NCI-H1694 treated with DMSO at 0.1 percent for 48 hours (cell line): ENCODE measurements at regions not wholly inside any gene's neighbourhood (a gene's known extent, or its start where the extent isn't known, plus 50 kb on each side); places are given as distances from the start of the nearest gene placed in this dataset.
"Not testable (repeated sequence)": the region's sequence is repeated elsewhere in the genome, so short reads cannot be mapped to it uniquely, and the experiment has no call there.

ENCODE experiments used
- DNase-seq: peaks from one replicate; lab custom pipeline; 2025; lab: John Stamatoyannopoulos, UW

GRCh38 chr4:81375745-81376144 lies 96.0 kb downstream of the RASGEF1B start:
- DNase-seq, result no peak

GRCh38 chr4:81369886-81370285 lies 101.8 kb downstream of the RASGEF1B start:
- DNase-seq, result no peak

GRCh38 chr4:81366779-81367178 lies 104.9 kb downstream of the RASGEF1B start:
- no peak for DNase-seq

- no peak for DNase-seq
These were observed 111.0 kb downstream of the RASGEF1B start for GRCh38 chr4:81360737-81361136.

GRCh38 chr4:81359207-81359606 lies 112.5 kb downstream of the RASGEF1B start:
- DNase-seq, result no peak

GRCh38 chr4:81358154-81358553 lies 113.6 kb downstream of the RASGEF1B start:
- no peak for DNase-seq

GRCh38 chr4:81356621-81357020 lies 115.1 kb downstream of the RASGEF1B start:
- DNase-seq, result no peak

GRCh38 chr4:81355136-81355535 lies 116.6 kb downstream of the RASGEF1B start:
- DNase-seq, result no peak

GRCh38 chr4:81353861-81354260 lies 117.8 kb downstream of the RASGEF1B start:
- DNase-seq, result no peak

- no peak for DNase-seq
These were observed 119.3 kb downstream of the RASGEF1B start for GRCh38 chr4:81352446-81352835.

GRCh38 chr4:81351654-81352445 lies 119.9 kb downstream of the RASGEF1B start:
- peak; percentile 55 for DNase-seq

GRCh38 chr4:81350040-81350439 lies 121.7 kb downstream of the RASGEF1B start:
- no peak for DNase-seq

GRCh38 chr4:81348778-81349094 lies 123.0 kb downstream of the RASGEF1B start:
- no peak for DNase-seq

- no peak for DNase-seq
These were observed 123.5 kb downstream of the RASGEF1B start for GRCh38 chr4:81348086-81348777.

- no peak for DNase-seq
These were observed 125.0 kb downstream of the RASGEF1B start for GRCh38 chr4:81346719-81347118.

- no peak for DNase-seq
These were observed 128.2 kb downstream of the RASGEF1B start for GRCh38 chr4:81343536-81343935.

- DNase-seq, result no peak
These were observed 128.0 kb upstream of the PRKG2 start for GRCh38 chr4:81343046-81343445.

- DNase-seq, result no peak
These were observed 122.2 kb upstream of the PRKG2 start for GRCh38 chr4:81337211-81337610.

- no peak for DNase-seq
These were observed 120.3 kb upstream of the PRKG2 start for GRCh38 chr4:81335122-81335912.

GRCh38 chr4:81330018-81330417 lies 115.0 kb upstream of the PRKG2 start:
- DNase-seq, result no peak

- DNase-seq, result no peak
These were observed 111.6 kb upstream of the PRKG2 start for GRCh38 chr4:81326581-81326980.

- not testable (repeated sequence) for DNase-seq
These were observed 109.6 kb upstream of the PRKG2 start for GRCh38 chr4:81324594-81324993.

- DNase-seq, result no peak
These were observed 104.6 kb upstream of the PRKG2 start for GRCh38 chr4:81319657-81320056.
